ENCODE measurements at regions not wholly inside any gene's neighbourhood (a gene's known extent, or its start where the extent isn't known, plus 50 kb on each side); places are given as distances from the start of the nearest gene placed in this dataset.

DNA sequence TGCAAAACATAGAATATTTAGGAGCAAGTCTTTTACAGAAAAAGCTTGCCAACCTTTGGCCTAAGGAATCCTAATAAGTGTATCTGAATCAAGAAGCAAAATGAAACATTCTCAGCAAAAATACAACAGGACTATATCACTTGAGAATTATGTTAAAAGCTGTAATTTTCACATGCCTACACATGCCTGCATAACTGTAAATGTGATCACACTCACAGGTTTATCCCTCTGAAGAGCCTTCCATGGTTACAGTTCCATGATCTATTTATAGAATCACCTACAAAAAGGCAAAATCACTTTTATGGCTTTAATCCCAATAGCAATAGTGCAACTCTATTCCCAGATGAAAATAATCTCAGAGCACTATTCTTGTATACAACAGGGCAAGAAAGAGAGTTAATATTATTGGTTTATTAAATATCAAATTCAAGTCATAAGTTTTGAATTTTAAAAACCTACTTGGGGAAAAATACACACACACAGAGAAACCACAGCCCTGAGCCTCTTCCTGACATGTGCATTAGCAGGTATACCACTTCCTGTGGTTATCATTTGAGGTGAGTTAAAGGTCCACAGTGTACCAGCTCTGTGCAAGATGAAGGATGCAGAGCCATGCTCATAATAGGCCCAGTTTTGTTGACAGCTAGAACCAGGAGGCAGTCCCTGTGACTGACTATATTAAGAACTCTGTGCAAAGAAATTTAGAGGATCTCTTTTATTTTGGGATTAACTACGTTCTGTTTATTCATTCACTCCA is 252.5 kb upstream of the TGFBR2 start:
- no peak for DNase-seq (ENCODE audit: low read depth in 2 of 2)
- Histone ChIP-seq H3K79me2 (ENCODE audit: control insufficient read depth, insufficient read depth, low read length) (no peaks in the 10 kb centered on the region), H3K27ac (ENCODE audit: insufficient read depth, low read length) (no peak overlapping the region), H2AFZ (ENCODE audit: low read length) (no peak overlapping the region), H4K20me1 (ENCODE audit: control insufficient read depth, extremely low read depth, insufficient read depth, low read length) (no peaks in the 10 kb centered on the region), H3K9me3 (ENCODE audit: control insufficient read depth, insufficient read depth, low read depth, low read length) (no peaks in the 10 kb centered on the region), H3K9ac (ENCODE audit: insufficient read depth, low read length) (no peak overlapping the region), H3K4me3 (replicated peaks in 1 of 4; ENCODE audit: control extremely low read depth in 1 of 4, insufficient read depth in 1 of 4, low read depth in 3 of 4, low read length in 4 of 4) (no peak overlapping the region), H3K27me3 (ENCODE audit: control insufficient read depth, insufficient read depth, low read length) (no peaks in the 10 kb centered on the region), H3K4me1 (ENCODE audit: control insufficient read depth, extremely low read depth, insufficient read depth, low read length) (peaks cover 2% of the 10 kb centered on the region), H3K36me3 (ENCODE audit: control insufficient read depth, insufficient read depth, low read length) (no peaks in the 10 kb centered on the region), H3K4me2 (ENCODE audit: extremely low read depth, insufficient read depth, low read length) (no peak overlapping the region)
- TF ChIP-seq CTCF (conservative IDR thresholded peaks at IDR 0.05 in 1 of 2, IDR thresholded peaks at IDR 0.05 in 1 of 2; ENCODE audit: low read depth in 1 of 2, low read length in 2 of 2): no peak
- no peak for TF ChIP-seq EZH2 (IDR thresholded peaks at IDR 0.05; ENCODE audit: low read length, missing control alignments)

- no peak overlapping the region for H3K9ac ChIP-seq (ENCODE audit: insufficient read depth, low read length)
- H2AFZ ChIP-seq (ENCODE audit: low read length): no peak overlapping the region
- no peak overlapping the region for H3K4me2 ChIP-seq (ENCODE audit: extremely low read depth, insufficient read depth, low read length)
- TF ChIP-seq CTCF (conservative IDR thresholded peaks at IDR 0.05 in 1 of 2, IDR thresholded peaks at IDR 0.05 in 1 of 2; ENCODE audit: low read depth in 1 of 2, low read length in 2 of 2) (no peak), EZH2 (IDR thresholded peaks at IDR 0.05; ENCODE audit: low read length, missing control alignments) (no peak)
- no peak for DNase-seq (ENCODE audit: low read depth in 2 of 2)
- no peaks in the 10 kb centered on the region for H3K36me3 ChIP-seq (ENCODE audit: control insufficient read depth, insufficient read depth, low read length)
- H3K9me3 ChIP-seq (ENCODE audit: control insufficient read depth, insufficient read depth, low read depth, low read length): no peaks in the 10 kb centered on the region
- H3K4me1 ChIP-seq (ENCODE audit: control insufficient read depth, extremely low read depth, insufficient read depth, low read length): peaks cover 2% of the 10 kb centered on the region
- H4K20me1 ChIP-seq (ENCODE audit: control insufficient read depth, extremely low read depth, insufficient read depth, low read length): no peaks in the 10 kb centered on the region
- H3K79me2 ChIP-seq (ENCODE audit: control insufficient read depth, insufficient read depth, low read length): no peaks in the 10 kb centered on the region
- no peak overlapping the region for H3K4me3 ChIP-seq (replicated peaks in 1 of 4; ENCODE audit: control extremely low read depth in 1 of 4, insufficient read depth in 1 of 4, low read depth in 3 of 4, low read length in 4 of 4)
- no peak overlapping the region for H3K27ac ChIP-seq (ENCODE audit: insufficient read depth, low read length)
- no peaks in the 10 kb centered on the region for H3K27me3 ChIP-seq (ENCODE audit: control insufficient read depth, insufficient read depth, low read length)
Observed at GRCh38 chr3:30354513-30354912, 251.9 kb upstream of the TGFBR2 start.

DNA sequence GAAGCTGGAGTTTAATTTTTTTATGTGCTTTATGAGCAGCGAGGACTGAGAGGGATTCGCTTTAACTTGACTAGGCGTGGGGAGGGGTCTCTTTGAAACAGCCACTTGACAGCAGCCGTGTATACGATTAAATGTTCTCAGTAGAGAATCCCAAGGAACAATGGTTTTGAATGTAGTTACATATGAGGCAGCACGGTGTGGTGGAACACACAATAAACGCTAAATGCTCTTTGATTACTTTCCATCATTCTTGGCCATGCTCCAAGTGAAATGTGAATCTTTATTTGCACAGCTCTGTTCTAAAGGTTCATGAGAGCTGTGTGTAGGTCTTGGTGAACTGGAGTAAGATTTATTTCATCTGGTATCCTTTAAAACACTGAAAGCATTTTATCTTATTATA is 251.4 kb upstream of the TGFBR2 start:
- Histone ChIP-seq H3K27me3 (ENCODE audit: control insufficient read depth, insufficient read depth, low read length) (no peaks in the 10 kb centered on the region), H4K20me1 (ENCODE audit: control insufficient read depth, extremely low read depth, insufficient read depth, low read length) (no peaks in the 10 kb centered on the region), H3K4me1 (ENCODE audit: control insufficient read depth, extremely low read depth, insufficient read depth, low read length) (peaks cover 2% of the 10 kb centered on the region), H3K9ac (ENCODE audit: insufficient read depth, low read length) (no peak overlapping the region), H2AFZ (ENCODE audit: low read length) (no peak overlapping the region), H3K27ac (ENCODE audit: insufficient read depth, low read length) (no peak overlapping the region), H3K4me3 (replicated peaks in 1 of 4; ENCODE audit: control extremely low read depth in 1 of 4, insufficient read depth in 1 of 4, low read depth in 3 of 4, low read length in 4 of 4) (no peak overlapping the region), H3K4me2 (ENCODE audit: extremely low read depth, insufficient read depth, low read length) (no peak overlapping the region), H3K36me3 (ENCODE audit: control insufficient read depth, insufficient read depth, low read length) (no peaks in the 10 kb centered on the region), H3K79me2 (ENCODE audit: control insufficient read depth, insufficient read depth, low read length) (no peaks in the 10 kb centered on the region), H3K9me3 (ENCODE audit: control insufficient read depth, insufficient read depth, low read depth, low read length) (no peaks in the 10 kb centered on the region)
- TF ChIP-seq CTCF (conservative IDR thresholded peaks at IDR 0.05 in 1 of 2, IDR thresholded peaks at IDR 0.05 in 1 of 2; ENCODE audit: low read depth in 1 of 2, low read length in 2 of 2) (no peak), EZH2 (IDR thresholded peaks at IDR 0.05; ENCODE audit: low read length, missing control alignments) (no peak)
- DNase-seq (ENCODE audit: low read depth in 2 of 2): peak in 1 of 2 donors; percentile 34

All from fibroblast of lung (primary cell).